ENCODE measurements at regions not wholly inside any gene's neighbourhood (a gene's known extent, or its start where the extent isn't known, plus 50 kb on each side); places are given as distances from the start of the nearest gene placed in this dataset.

GRCh38 chr18:56492136-56492535 lies 146.3 kb downstream of the TXNL1 start:
- TF ChIP-seq CTCF (IDR thresholded peaks at IDR 0.05; ENCODE audit: borderline replicate concordance, extremely low read depth, low read length, poor library complexity, severe bottlenecking), result no peak
- no peak for TF ChIP-seq EZH2 (IDR thresholded peaks at IDR 0.05; ENCODE audit: borderline replicate concordance, low read depth, low read length, severe bottlenecking)
